ENCODE measurements at regions not wholly inside any gene's neighbourhood (a gene's known extent, or its start where the extent isn't known, plus 50 kb on each side); places are given as distances from the start of the nearest gene placed in this dataset.
A peak's percentile ranks its signal among the peaks of the same experiment; 100 is the strongest.
"Not testable (repeated sequence)": the region's sequence is repeated elsewhere in the genome, so short reads cannot be mapped to it uniquely, and the experiment has no call there.

DNA sequence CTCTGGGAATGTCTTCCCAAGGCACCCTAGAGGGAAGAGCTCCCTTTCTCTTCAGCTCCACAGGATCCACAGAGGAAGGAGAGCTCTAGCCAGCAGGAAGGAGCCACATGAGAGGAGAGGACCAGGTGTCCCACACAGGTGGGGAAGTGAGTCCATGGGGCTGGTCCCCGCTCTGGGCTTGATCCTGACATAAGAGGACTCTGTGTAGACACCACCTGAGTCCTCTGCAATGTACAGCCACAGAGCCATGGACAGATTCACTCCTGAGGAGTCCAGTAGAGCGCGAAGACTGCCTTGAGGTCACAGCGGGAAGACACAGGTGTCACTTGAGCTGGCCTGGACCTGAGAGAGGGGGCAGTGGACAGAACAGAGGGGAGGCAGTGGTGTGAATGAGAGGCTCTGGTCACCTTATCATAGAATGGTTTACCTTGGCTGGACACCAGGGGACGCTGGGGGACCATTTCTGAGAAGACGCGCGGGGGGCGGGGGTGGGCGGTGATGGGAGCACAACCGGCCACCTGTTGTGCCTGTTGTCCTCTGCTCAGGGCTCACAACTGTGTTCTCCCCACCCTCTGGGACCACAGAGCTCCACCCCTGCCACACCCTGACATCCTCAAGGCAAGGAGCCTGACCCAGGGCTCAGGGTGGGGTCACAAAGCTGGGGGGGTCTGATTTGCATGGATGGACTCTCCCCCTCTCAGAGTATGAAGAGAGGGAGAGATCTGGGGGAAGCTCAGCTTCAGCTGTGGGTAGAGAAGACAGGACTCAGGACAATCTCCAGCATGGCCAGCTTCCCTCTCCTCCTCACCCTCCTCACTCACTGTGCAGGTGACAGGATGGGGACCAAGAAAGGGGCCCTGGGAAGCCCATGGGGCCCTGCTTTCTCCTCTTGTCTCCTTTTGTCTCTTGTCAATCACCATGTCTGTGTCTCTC, 128.2 kb downstream of the ZNF280B start:
- H3K79me2 ChIP-seq (ENCODE audit: insufficient read depth, low read length) = no peaks in the 10 kb centered on the region
- no peaks in the 10 kb centered on the region for H3K4me1 ChIP-seq (ENCODE audit: insufficient read depth, low read length)
- H3K14ac ChIP-seq (ENCODE audit: insufficient read depth, low read length) = no peak overlapping the region
- peaks cover 100% of the 10 kb centered on the region for H3K27me3 Mint-ChIP-seq (ENCODE audit: low read depth)
- H3K27me3 ChIP-seq (ENCODE audit: insufficient read depth, low read length) = peaks cover 71% of the 10 kb centered on the region
- no peak overlapping the region for H2BK15ac ChIP-seq (ENCODE audit: low read depth, low read length)
- H3K79me1 ChIP-seq (ENCODE audit: insufficient read depth, low read depth, low read length, poor library complexity, severe bottlenecking) = no peaks in the 10 kb centered on the region
- H3K23me2 ChIP-seq (ENCODE audit: insufficient read length, low read depth, low read length, poor library complexity, severe bottlenecking) = no peaks in the 10 kb centered on the region
- H3K23ac ChIP-seq (ENCODE audit: insufficient read length, low read depth, low read length) = no peak overlapping the region
- no peak overlapping the region for H3K18ac ChIP-seq (ENCODE audit: insufficient read length, low read depth, low read length)
- H2BK12ac ChIP-seq (ENCODE audit: insufficient read length, low read depth, low read length) = no peak overlapping the region
- H4K20me1 ChIP-seq (ENCODE audit: control insufficient read depth, insufficient read depth, insufficient read length) = no peaks in the 10 kb centered on the region
- peaks cover 0 to under 1% (median 0%) of the 10 kb centered on the region in 3 experiments; a peak in 1 of 7 replicates for H3K36me3 Mint-ChIP-seq (ENCODE audit: insufficient read depth in 1 of 3, low read depth in 3 of 3)
- no peak overlapping the region for H4K8ac ChIP-seq (replicated peaks; ENCODE audit: insufficient read length, low read depth, low read length)
- H3K9ac ChIP-seq (ENCODE audit: extremely low read depth, insufficient read length, low read length) = no peak overlapping the region
- no peak overlapping the region for H3K27ac ChIP-seq (ENCODE audit: insufficient read length, low read depth, low read length)
- H3K4ac ChIP-seq (ENCODE audit: low read depth, low read length) = no peak overlapping the region
- H2BK20ac ChIP-seq (ENCODE audit: low read depth, low read length, poor library complexity, severe bottlenecking) = no peak overlapping the region
- peaks cover 0 to under 1% of the 10 kb centered on the region in 2 experiments; a peak in 1 of 5 replicates for H3K9me3 Mint-ChIP-seq
- no peak overlapping the region for H3K4me3 Mint-ChIP-seq
- TF ChIP-seq, protein P1, sequence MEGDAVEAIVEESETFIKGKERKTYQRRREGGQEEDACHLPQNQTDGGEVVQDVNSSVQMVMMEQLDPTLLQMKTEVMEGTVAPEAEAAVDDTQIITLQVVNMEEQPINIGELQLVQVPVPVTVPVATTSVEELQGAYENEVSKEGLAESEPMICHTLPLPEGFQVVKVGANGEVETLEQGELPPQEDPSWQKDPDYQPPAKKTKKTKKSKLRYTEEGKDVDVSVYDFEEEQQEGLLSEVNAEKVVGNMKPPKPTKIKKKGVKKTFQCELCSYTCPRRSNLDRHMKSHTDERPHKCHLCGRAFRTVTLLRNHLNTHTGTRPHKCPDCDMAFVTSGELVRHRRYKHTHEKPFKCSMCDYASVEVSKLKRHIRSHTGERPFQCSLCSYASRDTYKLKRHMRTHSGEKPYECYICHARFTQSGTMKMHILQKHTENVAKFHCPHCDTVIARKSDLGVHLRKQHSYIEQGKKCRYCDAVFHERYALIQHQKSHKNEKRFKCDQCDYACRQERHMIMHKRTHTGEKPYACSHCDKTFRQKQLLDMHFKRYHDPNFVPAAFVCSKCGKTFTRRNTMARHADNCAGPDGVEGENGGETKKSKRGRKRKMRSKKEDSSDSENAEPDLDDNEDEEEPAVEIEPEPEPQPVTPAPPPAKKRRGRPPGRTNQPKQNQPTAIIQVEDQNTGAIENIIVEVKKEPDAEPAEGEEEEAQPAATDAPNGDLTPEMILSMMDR (conservative IDR thresholded peaks at IDR 0.05) = peak; percentile 59
- no peaks in the 10 kb centered on the region for H3K9me3 ChIP-seq (ENCODE audit: control insufficient read depth, low read depth, low read length)
- no CpG with 5 or more reads among the region's 11 CpGs for WGBS (ENCODE audit: extremely low coverage, insufficient read length, low lambda C conversion rate)
- DNase-seq = peak; percentile 61
- H3T11ph ChIP-seq (ENCODE audit: low read length) = no peak overlapping the region
- H2AK5ac ChIP-seq (ENCODE audit: insufficient read length, low read length) = no peak overlapping the region
- H2AFZ ChIP-seq (ENCODE audit: low read length) = no peak overlapping the region
- H2BK120ac ChIP-seq (ENCODE audit: low read depth, low read length, poor library complexity, severe bottlenecking) = no peak overlapping the region
- no peak overlapping the region for H4K91ac ChIP-seq (ENCODE audit: insufficient read length, low read depth, low read length)
- H2BK5ac ChIP-seq (ENCODE audit: insufficient read length, low read length) = no peak overlapping the region
- H3K4me2 ChIP-seq (ENCODE audit: insufficient read depth, insufficient read length, low read length) = no peak overlapping the region
- H4K5ac ChIP-seq (ENCODE audit: insufficient read length, low read depth, low read length) = no peak overlapping the region
- no peak overlapping the region for H3K56ac ChIP-seq (ENCODE audit: insufficient read length, low read depth, low read length)
- peaks cover 0 to 5% of the 10 kb centered on the region in 2 experiments; a peak in 2 of 4 replicates for H3K4me1 Mint-ChIP-seq
- H3K27ac Mint-ChIP-seq = no peak overlapping the region

DNA sequence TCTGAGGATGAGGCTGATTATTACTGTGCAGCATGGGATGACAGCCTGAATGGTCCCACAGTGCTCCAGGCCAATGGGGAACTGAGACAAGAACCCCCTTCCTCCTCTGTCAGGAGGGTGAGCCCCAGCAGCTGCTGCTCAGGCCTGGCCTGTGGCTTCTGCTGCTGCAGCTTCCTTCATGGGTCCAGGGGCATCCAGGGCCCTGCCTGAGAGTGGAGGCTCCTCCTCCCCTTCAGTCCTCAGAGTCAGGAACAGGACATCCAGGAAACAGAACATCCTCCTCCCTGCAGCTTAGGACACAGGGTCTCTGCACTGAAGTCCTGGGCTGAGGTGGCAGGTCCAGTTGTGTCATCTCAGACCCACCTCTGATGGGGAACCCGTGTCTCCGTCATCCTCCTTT, 127.2 kb downstream of the ZNF280B start:
- not testable (repeated sequence) for H3K9me3 Mint-ChIP-seq; H3T11ph ChIP-seq (ENCODE audit: low read length); H4K20me1 ChIP-seq (ENCODE audit: control insufficient read depth, insufficient read depth, insufficient read length); H4K91ac ChIP-seq (ENCODE audit: insufficient read length, low read depth, low read length); H3K4me3 Mint-ChIP-seq; H3K4me1 ChIP-seq (ENCODE audit: insufficient read depth, low read length); H3K23me2 ChIP-seq (ENCODE audit: insufficient read length, low read depth, low read length, poor library complexity, severe bottlenecking); H3K27ac Mint-ChIP-seq; H3K79me1 ChIP-seq (ENCODE audit: insufficient read depth, low read depth, low read length, poor library complexity, severe bottlenecking); H3K9me3 ChIP-seq (ENCODE audit: control insufficient read depth, low read depth, low read length); H2AFZ ChIP-seq (ENCODE audit: low read length); DNase-seq; H3K18ac ChIP-seq (ENCODE audit: insufficient read length, low read depth, low read length); H3K56ac ChIP-seq (ENCODE audit: insufficient read length, low read depth, low read length); H3K27ac ChIP-seq (ENCODE audit: insufficient read length, low read depth, low read length); H2BK12ac ChIP-seq (ENCODE audit: insufficient read length, low read depth, low read length); H2BK15ac ChIP-seq (ENCODE audit: low read depth, low read length); H2BK20ac ChIP-seq (ENCODE audit: low read depth, low read length, poor library complexity, severe bottlenecking); H3K79me2 ChIP-seq (ENCODE audit: insufficient read depth, low read length); H3K36me3 Mint-ChIP-seq (ENCODE audit: insufficient read depth in 1 of 3, low read depth in 3 of 3); H3K4me2 ChIP-seq (ENCODE audit: insufficient read depth, insufficient read length, low read length); H2AK5ac ChIP-seq (ENCODE audit: insufficient read length, low read length); H3K4me1 Mint-ChIP-seq; H4K8ac ChIP-seq (replicated peaks; ENCODE audit: insufficient read length, low read depth, low read length); H3K9ac ChIP-seq (ENCODE audit: extremely low read depth, insufficient read length, low read length); H3K14ac ChIP-seq (ENCODE audit: insufficient read depth, low read length); H3K4ac ChIP-seq (ENCODE audit: low read depth, low read length); H2BK5ac ChIP-seq (ENCODE audit: insufficient read length, low read length); H2BK120ac ChIP-seq (ENCODE audit: low read depth, low read length, poor library complexity, severe bottlenecking); H3K23ac ChIP-seq (ENCODE audit: insufficient read length, low read depth, low read length); H4K5ac ChIP-seq (ENCODE audit: insufficient read length, low read depth, low read length)
- peaks cover 70% of the 10 kb centered on the region for H3K27me3 ChIP-seq (ENCODE audit: insufficient read depth, low read length)
- peaks cover 100% of the 10 kb centered on the region for H3K27me3 Mint-ChIP-seq (ENCODE audit: low read depth)
- WGBS (ENCODE audit: extremely low coverage, insufficient read length, low lambda C conversion rate) = no CpG with 5 or more reads among the region's 2 CpGs
